ENCODE measurements at regions not wholly inside any gene's neighbourhood (a gene's known extent, or its start where the extent isn't known, plus 50 kb on each side); places are given as distances from the start of the nearest gene placed in this dataset.

DNA sequence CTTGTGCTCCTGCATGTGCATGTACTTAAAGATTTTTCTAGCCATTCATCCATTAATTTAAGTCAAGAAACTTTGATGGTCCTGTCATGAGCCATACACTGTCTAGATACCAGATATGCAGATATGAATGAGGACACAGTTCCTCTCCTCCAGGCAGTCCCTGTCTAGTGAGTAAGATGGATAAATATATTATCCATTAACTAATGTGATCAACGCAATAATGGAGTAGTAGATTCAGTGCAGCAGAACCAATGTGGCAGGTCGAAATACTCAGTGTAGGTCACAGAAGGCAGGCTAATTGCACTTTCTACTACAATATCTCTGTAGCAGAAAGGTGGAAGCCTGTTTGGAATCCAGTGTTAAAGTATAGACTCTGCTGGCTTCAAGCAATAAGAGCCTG, 112.5 kb downstream of the PCDH7 start:
- Mint-ChIP-seq H3K36me3 (ENCODE audit: low read depth) (no peaks in the 10 kb centered on the region), H3K27ac (peak overlapping the region in 2 of 3 experiments; percentile 0 to 16), H3K4me3 (no peak overlapping the region), H3K9me3 (no peaks in the 10 kb centered on the region), H3K27me3 (ENCODE audit: low read depth) (no peaks in the 10 kb centered on the region), H3K4me1 (peaks cover 33% of the 10 kb centered on the region)
- no peak for TF ChIP-seq CTCF (IDR thresholded peaks at IDR 0.05; ENCODE audit: unreplicated experiment in 3 of 3)

DNA sequence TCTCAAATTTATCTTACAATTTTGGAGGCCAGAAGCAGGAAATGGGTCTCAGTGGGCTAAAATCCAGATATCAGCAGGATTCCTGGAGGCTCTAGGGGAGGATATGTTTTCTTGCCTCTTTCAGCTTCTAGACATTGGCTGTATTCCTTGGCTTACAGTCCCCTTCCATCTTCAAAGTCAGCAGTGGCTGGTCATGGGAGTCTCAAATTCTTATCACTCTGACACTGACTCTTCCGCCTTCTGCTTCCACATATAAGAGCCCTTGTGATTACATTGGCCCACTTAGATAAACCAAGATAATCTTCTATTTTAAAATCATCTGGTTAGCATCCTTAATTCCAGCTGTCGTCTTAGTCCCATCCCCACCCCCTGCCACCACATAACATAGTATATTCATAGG, 113.0 kb downstream of the PCDH7 start:
- H3K27ac Mint-ChIP-seq = peak overlapping the region in 1 of 3 experiments; percentile 0
- H3K4me1 Mint-ChIP-seq = peaks cover 34% of the 10 kb centered on the region
- TF ChIP-seq CTCF (IDR thresholded peaks at IDR 0.05; ENCODE audit: unreplicated experiment in 3 of 3) = no peak

DNA sequence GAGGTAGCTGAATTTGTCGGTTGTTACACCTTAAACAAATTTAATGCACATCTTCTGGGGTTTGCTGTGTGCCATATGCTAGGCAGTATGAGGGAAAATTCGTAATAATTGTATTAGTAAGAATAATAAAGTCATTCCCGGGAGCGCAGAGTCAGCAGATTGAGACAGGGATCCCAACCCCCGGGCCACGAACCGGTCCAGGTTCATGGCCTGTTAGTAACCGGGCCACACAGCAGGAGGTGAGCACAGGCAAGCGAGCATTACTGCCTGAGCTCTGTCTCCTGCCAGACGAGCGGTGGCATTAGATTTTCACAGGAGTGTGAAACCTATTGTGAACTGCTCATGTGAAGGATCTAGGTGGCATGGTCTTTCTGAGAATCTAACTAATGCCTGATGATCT, 114.9 kb downstream of the PCDH7 start:
- TF ChIP-seq CTCF (IDR thresholded peaks at IDR 0.05; ENCODE audit: unreplicated experiment in 3 of 3) = no peak
- Mint-ChIP-seq H3K4me1 (peaks cover 48% of the 10 kb centered on the region), H3K4me3 (no peak overlapping the region), H3K36me3 (ENCODE audit: low read depth) (no peaks in the 10 kb centered on the region), H3K27me3 (ENCODE audit: low read depth) (no peaks in the 10 kb centered on the region), H3K9me3 (no peaks in the 10 kb centered on the region), H3K27ac (no peak overlapping the region)

More for the DNA sequence above, 113.0 kb downstream of the PCDH7 start:
- Mint-ChIP-seq H3K36me3 (ENCODE audit: low read depth) (no peaks in the 10 kb centered on the region), H3K4me3 (no peak overlapping the region), H3K9me3 (no peaks in the 10 kb centered on the region), H3K27me3 (ENCODE audit: low read depth) (no peaks in the 10 kb centered on the region)

- no peaks in the 10 kb centered on the region for H3K9me3 Mint-ChIP-seq
- H3K27ac Mint-ChIP-seq = peak overlapping the region in 2 of 3 experiments; percentile 4 to 24
- H3K4me1 Mint-ChIP-seq = peaks cover 59% of the 10 kb centered on the region
- H3K27me3 Mint-ChIP-seq (ENCODE audit: low read depth) = no peaks in the 10 kb centered on the region
- H3K4me3 Mint-ChIP-seq = no peak overlapping the region
- no peaks in the 10 kb centered on the region for H3K36me3 Mint-ChIP-seq (ENCODE audit: low read depth)
- no peak for TF ChIP-seq CTCF (IDR thresholded peaks at IDR 0.05; ENCODE audit: unreplicated experiment in 3 of 3)
Measured at GRCh38 chr4:30836231-30836630, 116.1 kb downstream of the PCDH7 start.

DNA sequence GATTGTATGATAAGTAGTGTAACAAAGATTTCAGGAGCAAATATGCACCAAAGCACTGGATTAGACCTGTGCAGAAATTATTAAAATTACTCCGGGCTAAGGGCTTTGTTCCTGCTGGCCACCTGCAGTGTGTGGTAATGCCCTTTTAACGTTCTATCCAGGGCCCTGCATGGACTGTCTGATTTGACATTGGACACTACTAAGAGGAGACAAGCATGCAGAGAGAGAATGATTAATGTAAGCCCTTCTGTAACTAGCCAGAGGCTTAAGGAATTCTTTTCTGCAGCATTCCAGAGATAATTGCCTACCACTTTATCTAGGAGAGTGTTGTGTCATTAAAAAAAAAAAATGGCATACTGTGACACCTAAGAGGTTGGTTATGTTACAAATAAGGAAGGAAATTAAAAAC, 117.0 kb downstream of the PCDH7 start:
- H3K27ac Mint-ChIP-seq = peak overlapping the region; percentile 8 to 72 (median 56)
- peaks cover 62% of the 10 kb centered on the region for H3K4me1 Mint-ChIP-seq
- H3K9me3 Mint-ChIP-seq = no peaks in the 10 kb centered on the region
- no peaks in the 10 kb centered on the region for H3K36me3 Mint-ChIP-seq (ENCODE audit: low read depth)
- TF ChIP-seq CTCF (IDR thresholded peaks at IDR 0.05; ENCODE audit: unreplicated experiment in 3 of 3) = no peak
- H3K27me3 Mint-ChIP-seq (ENCODE audit: low read depth) = no peaks in the 10 kb centered on the region
- H3K4me3 Mint-ChIP-seq = no peak overlapping the region

- H3K36me3 Mint-ChIP-seq (ENCODE audit: low read depth) = no peaks in the 10 kb centered on the region
- no peaks in the 10 kb centered on the region for H3K27me3 Mint-ChIP-seq (ENCODE audit: low read depth)
- H3K9me3 Mint-ChIP-seq = no peaks in the 10 kb centered on the region
- H3K4me1 Mint-ChIP-seq = peaks cover 56% of the 10 kb centered on the region
- H3K27ac Mint-ChIP-seq = no peak overlapping the region
- no peak for TF ChIP-seq CTCF (IDR thresholded peaks at IDR 0.05; ENCODE audit: unreplicated experiment in 3 of 3)
- no peak overlapping the region for H3K4me3 Mint-ChIP-seq
Measured at GRCh38 chr4:30837861-30838260, 117.7 kb downstream of the PCDH7 start.

Measured in nephron (organoid).